ENCODE measurements at regions not wholly inside any gene's neighbourhood (a gene's known extent, or its start where the extent isn't known, plus 50 kb on each side); places are given as distances from the start of the nearest gene placed in this dataset.

DNA sequence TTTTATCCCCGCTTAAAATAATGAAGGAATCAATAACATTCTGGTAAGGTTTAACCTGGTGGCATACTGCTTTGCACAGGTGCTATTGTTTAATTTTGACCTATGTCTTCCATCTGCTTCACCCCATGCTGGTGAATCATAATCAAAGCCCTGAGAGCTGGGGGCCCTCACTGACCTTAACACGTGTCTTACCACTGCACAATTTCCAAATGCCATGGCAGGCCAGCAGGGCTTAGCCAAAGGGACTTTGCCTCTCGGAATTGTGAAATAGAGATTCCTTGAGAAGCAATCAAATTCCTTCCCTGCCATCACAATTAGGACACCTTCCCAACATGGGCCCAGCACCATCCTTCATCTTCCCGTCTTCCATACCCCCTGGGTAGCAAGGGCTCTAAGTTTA, 242.6 kb upstream of the THBS1 start:
- ChIA-PET POLR2A (no interaction called here), CTCF (no interaction called here)
- no peaks in the 10 kb centered on the region for H3K9me3 ChIP-seq (ENCODE audit: low read length)
- Mint-ChIP-seq H3K27me3 (peaks cover 6 to 21% of the 10 kb centered on the region in 2 donors), H3K4me3 (no peak overlapping the region), H3K36me3 (no peaks in the 10 kb centered on the region), H3K27ac (no peak overlapping the region), H3K4me1 (no peaks in the 10 kb centered on the region), H3K9me3 (peaks cover 0 to 8% (median 2%) of the 10 kb centered on the region in 5 donors)
- no peaks in the 10 kb centered on the region for H3K27me3 ChIP-seq (ENCODE audit: insufficient read depth, low read length, poor library complexity, severe bottlenecking)
- H3K27ac ChIP-seq (ENCODE audit: low read depth, low read length) = no peak overlapping the region
- H3K4me3 ChIP-seq (ENCODE audit: low read length) = no peak overlapping the region
- no peaks in the 10 kb centered on the region for H3K36me3 ChIP-seq (ENCODE audit: insufficient read depth, low read length)
- no peak for DNase-seq
- H3K4me1 ChIP-seq (ENCODE audit: insufficient read depth, low read length) = no peaks in the 10 kb centered on the region

DNA sequence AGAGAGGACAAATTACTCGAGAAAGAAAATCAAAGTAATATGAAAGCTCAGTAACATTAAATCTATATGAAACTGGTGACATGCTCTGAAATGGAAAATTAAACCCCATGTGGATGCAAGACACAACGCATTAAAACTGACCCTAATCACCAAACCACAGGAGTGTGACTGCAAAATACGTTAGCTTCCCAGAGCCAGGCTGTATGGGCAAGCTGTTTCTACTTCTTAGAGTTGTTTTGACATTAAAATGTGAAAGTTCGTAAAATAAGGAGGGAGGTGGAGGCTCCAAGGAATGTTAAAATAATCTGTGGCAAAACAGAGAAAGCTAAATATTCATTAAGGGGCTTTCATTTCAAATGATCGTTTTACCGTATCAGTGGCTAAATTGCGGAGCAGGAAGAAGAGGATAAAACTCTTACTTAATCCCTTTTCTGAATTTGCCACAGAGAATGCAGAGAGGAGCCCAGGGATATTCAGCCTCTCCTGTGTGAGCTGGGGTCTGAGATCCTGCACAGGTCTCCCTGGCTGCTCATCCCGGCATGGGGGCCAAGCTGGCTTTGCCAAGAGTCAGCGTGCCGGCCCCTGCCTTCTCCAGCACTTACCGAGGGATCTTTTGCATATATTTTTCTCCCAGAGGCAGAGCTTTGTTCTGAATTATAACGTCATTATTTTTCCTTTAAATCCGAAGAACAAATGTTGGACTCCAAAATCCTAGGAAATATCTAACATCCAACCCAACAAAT, 239.8 kb upstream of the THBS1 start:
- H3K4me3 Mint-ChIP-seq = no peak overlapping the region
- peaks cover 6 to 24% of the 10 kb centered on the region in 2 donors for H3K27me3 Mint-ChIP-seq
- Histone ChIP-seq H3K4me1 (ENCODE audit: insufficient read depth, low read length) (no peaks in the 10 kb centered on the region), H3K27me3 (ENCODE audit: insufficient read depth, low read length, poor library complexity, severe bottlenecking) (no peaks in the 10 kb centered on the region), H3K27ac (ENCODE audit: low read depth, low read length) (no peak overlapping the region), H3K4me3 (ENCODE audit: low read length) (no peak overlapping the region), H3K36me3 (ENCODE audit: insufficient read depth, low read length) (no peaks in the 10 kb centered on the region), H3K9me3 (ENCODE audit: low read length) (no peaks in the 10 kb centered on the region)
- no peaks in the 10 kb centered on the region for H3K36me3 Mint-ChIP-seq
- no peak overlapping the region for H3K27ac Mint-ChIP-seq
- ChIA-PET CTCF (no interaction called here), POLR2A (no interaction called here)
- peaks cover 0 to 13% (median 2%) of the 10 kb centered on the region in 5 donors for H3K9me3 Mint-ChIP-seq
- no peaks in the 10 kb centered on the region for H3K4me1 Mint-ChIP-seq
- no peak for DNase-seq

DNA sequence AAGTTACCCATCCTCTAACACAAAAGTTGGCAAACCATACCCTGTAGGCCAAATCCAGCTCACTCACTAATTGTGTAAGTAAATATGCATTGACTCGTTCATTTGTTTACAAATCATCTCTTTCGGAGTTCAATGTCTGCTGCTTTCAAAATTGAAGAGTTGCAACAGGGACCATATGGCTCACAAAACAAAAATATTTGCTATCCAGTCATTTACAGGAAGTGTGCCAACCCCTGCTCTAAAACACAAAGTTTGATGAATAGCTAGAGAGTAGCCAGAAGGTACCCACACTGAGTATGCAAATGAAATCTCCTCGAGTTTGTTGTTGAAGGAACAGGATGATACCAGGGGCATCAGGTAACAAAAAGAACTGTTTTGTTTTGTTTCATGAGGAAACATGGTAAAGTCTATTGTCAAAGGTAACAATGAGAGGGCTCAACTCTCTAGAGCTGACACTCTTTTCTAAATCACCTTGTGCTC, 236.2 kb upstream of the THBS1 start:
- Histone ChIP-seq H3K36me3 (ENCODE audit: insufficient read depth, low read length) (no peaks in the 10 kb centered on the region), H3K27me3 (ENCODE audit: insufficient read depth, low read length, poor library complexity, severe bottlenecking) (no peaks in the 10 kb centered on the region), H3K4me1 (ENCODE audit: insufficient read depth, low read length) (no peaks in the 10 kb centered on the region), H3K27ac (ENCODE audit: low read depth, low read length) (no peak overlapping the region), H3K9me3 (ENCODE audit: low read length) (no peaks in the 10 kb centered on the region), H3K4me3 (ENCODE audit: low read length) (no peak overlapping the region)
- ChIA-PET POLR2A (no interaction called here), CTCF (no interaction called here)
- DNase-seq = no peak
- H3K9me3 Mint-ChIP-seq = peaks cover 0 to 13% (median 2%) of the 10 kb centered on the region in 5 donors
- H3K27ac Mint-ChIP-seq = no peak overlapping the region
- peaks cover 2 to 13% of the 10 kb centered on the region in 2 donors for H3K27me3 Mint-ChIP-seq
- no peaks in the 10 kb centered on the region for H3K4me1 Mint-ChIP-seq
- no peak overlapping the region for H3K4me3 Mint-ChIP-seq
- no peaks in the 10 kb centered on the region for H3K36me3 Mint-ChIP-seq

GRCh38 chr15:39345176-39345575, 235.7 kb upstream of the THBS1 start:
- Histone ChIP-seq H3K27ac (ENCODE audit: low read depth, low read length) (no peak overlapping the region), H3K27me3 (ENCODE audit: insufficient read depth, low read length, poor library complexity, severe bottlenecking) (no peaks in the 10 kb centered on the region), H3K9me3 (ENCODE audit: low read length) (no peaks in the 10 kb centered on the region), H3K4me1 (ENCODE audit: insufficient read depth, low read length) (no peaks in the 10 kb centered on the region), H3K36me3 (ENCODE audit: insufficient read depth, low read length) (no peaks in the 10 kb centered on the region), H3K4me3 (ENCODE audit: low read length) (no peak overlapping the region)
- Mint-ChIP-seq H3K27me3 (peaks cover 2 to 13% of the 10 kb centered on the region in 2 donors), H3K4me3 (no peak overlapping the region), H3K27ac (no peak overlapping the region), H3K36me3 (no peaks in the 10 kb centered on the region), H3K9me3 (peaks cover 0 to 13% (median 2%) of the 10 kb centered on the region in 5 donors), H3K4me1 (no peaks in the 10 kb centered on the region)
- ChIA-PET CTCF (no interaction called here), POLR2A (no interaction called here)
- no peak for DNase-seq

DNA sequence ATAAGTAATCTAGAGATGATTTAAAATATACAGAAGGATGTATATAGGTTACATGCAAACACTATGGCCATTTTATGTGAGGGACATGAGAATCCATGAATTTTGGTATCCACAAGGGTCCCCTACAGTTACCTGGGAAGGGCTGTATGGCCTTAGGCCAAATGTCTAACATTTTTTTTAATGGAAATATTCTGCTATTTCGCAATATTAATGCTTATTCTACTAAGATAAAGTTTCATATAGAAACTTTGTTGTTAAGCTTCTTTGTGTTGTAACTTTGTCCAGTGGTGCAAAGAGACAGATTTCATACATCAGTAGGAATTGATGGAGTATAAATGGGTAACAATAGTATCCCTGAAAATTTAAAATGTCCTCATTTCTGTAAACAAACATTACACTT, 233.4 kb upstream of the THBS1 start:
- ChIA-PET POLR2A (no interaction called here), CTCF (no interaction called here)
- no peak overlapping the region for H3K27ac Mint-ChIP-seq
- Histone ChIP-seq H3K4me3 (ENCODE audit: low read length) (no peak overlapping the region), H3K27me3 (ENCODE audit: insufficient read depth, low read length, poor library complexity, severe bottlenecking) (no peaks in the 10 kb centered on the region), H3K27ac (ENCODE audit: low read depth, low read length) (no peak overlapping the region), H3K9me3 (ENCODE audit: low read length) (no peaks in the 10 kb centered on the region), H3K4me1 (ENCODE audit: insufficient read depth, low read length) (no peaks in the 10 kb centered on the region), H3K36me3 (ENCODE audit: insufficient read depth, low read length) (no peaks in the 10 kb centered on the region)
- H3K9me3 Mint-ChIP-seq = peaks cover 0 to 13% (median 0%) of the 10 kb centered on the region in 5 donors
- H3K27me3 Mint-ChIP-seq = peaks cover 0 to 9% of the 10 kb centered on the region in 2 donors
- no peak for DNase-seq
- H3K4me3 Mint-ChIP-seq = no peak overlapping the region
- no peaks in the 10 kb centered on the region for H3K4me1 Mint-ChIP-seq
- no peaks in the 10 kb centered on the region for H3K36me3 Mint-ChIP-seq

GRCh38 chr15:39350785-39351184, 230.1 kb upstream of the THBS1 start:
- no peaks in the 10 kb centered on the region for H3K9me3 Mint-ChIP-seq
- H3K4me1 ChIP-seq (ENCODE audit: insufficient read depth, low read length) = no peaks in the 10 kb centered on the region
- no peaks in the 10 kb centered on the region for H3K9me3 ChIP-seq (ENCODE audit: low read length)
- no peak overlapping the region for H3K4me3 ChIP-seq (ENCODE audit: low read length)
- H3K36me3 ChIP-seq (ENCODE audit: insufficient read depth, low read length) = no peaks in the 10 kb centered on the region
- no peak overlapping the region for H3K27ac ChIP-seq (ENCODE audit: low read depth, low read length)
- no peak overlapping the region for H3K4me3 Mint-ChIP-seq
- POLR2A ChIA-PET = no interaction called here
- H3K27me3 ChIP-seq (ENCODE audit: insufficient read depth, low read length, poor library complexity, severe bottlenecking) = no peaks in the 10 kb centered on the region
- H3K36me3 Mint-ChIP-seq = no peaks in the 10 kb centered on the region
- CTCF ChIA-PET = no interaction called here
- no peak for DNase-seq
- H3K4me1 Mint-ChIP-seq = no peaks in the 10 kb centered on the region
- H3K27ac Mint-ChIP-seq = no peak overlapping the region
- peaks cover 1 to 3% of the 10 kb centered on the region in 2 donors for H3K27me3 Mint-ChIP-seq

GRCh38 chr15:39354189-39354588, 226.7 kb upstream of the THBS1 start:
- no peaks in the 10 kb centered on the region for H3K36me3 ChIP-seq (ENCODE audit: insufficient read depth, low read length)
- H3K4me3 ChIP-seq (ENCODE audit: low read length) = no peak overlapping the region
- no peak for DNase-seq
- POLR2A ChIA-PET = no interaction called here
- no peak overlapping the region for H3K27ac ChIP-seq (ENCODE audit: low read depth, low read length)
- Mint-ChIP-seq H3K36me3 (no peaks in the 10 kb centered on the region), H3K4me3 (no peak overlapping the region), H3K4me1 (no peaks in the 10 kb centered on the region), H3K27ac (no peak overlapping the region), H3K27me3 (peaks cover 4 to 21% of the 10 kb centered on the region in 2 donors), H3K9me3 (no peaks in the 10 kb centered on the region)
- CTCF ChIA-PET = no interaction called here
- no peaks in the 10 kb centered on the region for H3K4me1 ChIP-seq (ENCODE audit: insufficient read depth, low read length)
- no peaks in the 10 kb centered on the region for H3K27me3 ChIP-seq (ENCODE audit: insufficient read depth, low read length, poor library complexity, severe bottlenecking)
- no peaks in the 10 kb centered on the region for H3K9me3 ChIP-seq (ENCODE audit: low read length)

DNA sequence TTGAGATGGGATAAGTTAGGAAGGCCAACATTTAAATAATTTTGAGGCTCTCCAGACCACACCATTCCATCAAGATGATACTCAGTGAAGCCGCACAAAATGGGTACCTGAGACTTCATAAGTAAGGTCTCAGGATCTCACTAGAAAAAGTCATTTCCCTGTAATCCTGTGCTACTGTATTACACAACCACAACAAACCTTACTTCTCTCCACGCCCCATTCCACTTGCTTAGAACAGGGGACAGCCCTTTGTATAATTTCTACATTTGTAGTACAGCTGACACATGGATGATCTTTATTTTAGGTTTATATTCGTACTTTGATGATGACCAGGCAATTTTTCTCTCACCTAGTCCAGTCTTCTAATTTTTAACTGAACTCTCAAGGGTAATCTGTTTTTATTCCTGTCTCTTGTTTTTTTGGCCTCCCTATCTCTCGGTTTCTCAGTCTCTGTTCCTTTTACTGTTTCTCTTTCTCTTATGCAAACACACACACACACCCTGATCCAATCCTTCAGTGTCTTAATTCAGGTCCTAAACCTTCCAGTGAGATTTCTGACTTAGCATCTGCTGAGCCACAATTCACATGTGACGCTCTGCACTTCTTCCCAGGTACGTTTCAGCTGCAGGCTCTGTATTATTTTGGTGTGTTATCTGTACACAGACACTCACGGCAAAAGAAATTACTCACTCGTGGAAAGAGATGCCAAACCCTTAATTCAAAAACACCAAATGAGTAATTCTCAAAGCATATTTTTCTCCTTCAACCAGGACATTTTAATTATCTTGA, 223.2 kb upstream of the THBS1 start:
- Histone ChIP-seq H3K4me3 (ENCODE audit: low read length) (no peak overlapping the region), H3K4me1 (ENCODE audit: insufficient read depth, low read length) (no peaks in the 10 kb centered on the region), H3K27ac (ENCODE audit: low read depth, low read length) (no peak overlapping the region), H3K27me3 (ENCODE audit: insufficient read depth, low read length, poor library complexity, severe bottlenecking) (no peaks in the 10 kb centered on the region), H3K9me3 (ENCODE audit: low read length) (no peaks in the 10 kb centered on the region), H3K36me3 (ENCODE audit: insufficient read depth, low read length) (no peaks in the 10 kb centered on the region)
- Mint-ChIP-seq H3K36me3 (no peaks in the 10 kb centered on the region), H3K4me3 (no peak overlapping the region), H3K4me1 (no peaks in the 10 kb centered on the region), H3K9me3 (peaks cover 0 to 2% (median 0%) of the 10 kb centered on the region in 5 donors), H3K27ac (no peak overlapping the region), H3K27me3 (peaks cover 7 to 37% of the 10 kb centered on the region in 2 donors)
- CTCF ChIA-PET = no interaction called here
- POLR2A ChIA-PET = no interaction called here
- DNase-seq = no peak
